Kidney epithelial cell (primary cell): ENCODE measurements at regions not wholly inside any gene's neighbourhood (a gene's known extent, or its start where the extent isn't known, plus 50 kb on each side); places are given as distances from the start of the nearest gene placed in this dataset.

Experiments
- DNase-seq: peaks from one replicate; pipeline ENCODE4 v3.0.0-alpha.2; 2010; ENCODE audit warnings: low read depth
- H3K27me3 ChIP-seq: 2 replicates; pipeline ENCODE4 v1.6.0; 2011; ENCODE audit warnings: low read length; ENCODE audit not compliant: control insufficient read depth, insufficient read depth
- H3K36me3 ChIP-seq: 2 replicates; pipeline ENCODE4 v1.5.1; 2011; ENCODE audit warnings: low read length; ENCODE audit not compliant: control insufficient read depth, insufficient read depth
- H3K4me3 ChIP-seq: 2 replicates; pipeline ENCODE4 v1.5.1; 2011; ENCODE audit warnings: low read depth, mild to moderate bottlenecking, control low read depth, low read length
- TF ChIP-seq, protein P1 (sequence below): IDR thresholded peaks from 2 replicates; pipeline ENCODE4 v1.5.1; 2011; ENCODE audit warnings: mild to moderate bottlenecking, moderate library complexity, low read length, control low read depth, inconsistent platforms; ENCODE audit not compliant: insufficient read depth, poor library complexity, severe bottlenecking

DNA sequence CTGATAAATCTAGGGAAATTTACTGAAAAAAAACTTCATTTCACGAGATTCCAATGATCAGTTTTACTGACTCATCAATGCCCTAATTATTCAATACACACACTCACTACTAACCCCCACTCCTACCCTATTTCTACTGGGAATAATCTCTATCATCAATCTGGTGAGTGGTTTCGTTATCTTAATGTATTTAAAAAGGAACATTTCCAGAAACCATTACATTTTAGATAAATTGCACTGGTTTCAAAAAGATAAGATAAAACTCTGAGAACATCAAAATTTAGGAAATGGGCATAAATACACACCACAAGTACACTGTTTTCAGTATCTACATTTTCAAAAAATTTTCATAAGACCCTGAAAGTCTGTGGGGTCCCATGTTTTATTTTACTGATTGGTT lies 471.4 kb upstream of the PKDCC start:
- H3K27me3 ChIP-seq: no peaks in the 10 kb centered on the region
- TF ChIP-seq, protein P1, sequence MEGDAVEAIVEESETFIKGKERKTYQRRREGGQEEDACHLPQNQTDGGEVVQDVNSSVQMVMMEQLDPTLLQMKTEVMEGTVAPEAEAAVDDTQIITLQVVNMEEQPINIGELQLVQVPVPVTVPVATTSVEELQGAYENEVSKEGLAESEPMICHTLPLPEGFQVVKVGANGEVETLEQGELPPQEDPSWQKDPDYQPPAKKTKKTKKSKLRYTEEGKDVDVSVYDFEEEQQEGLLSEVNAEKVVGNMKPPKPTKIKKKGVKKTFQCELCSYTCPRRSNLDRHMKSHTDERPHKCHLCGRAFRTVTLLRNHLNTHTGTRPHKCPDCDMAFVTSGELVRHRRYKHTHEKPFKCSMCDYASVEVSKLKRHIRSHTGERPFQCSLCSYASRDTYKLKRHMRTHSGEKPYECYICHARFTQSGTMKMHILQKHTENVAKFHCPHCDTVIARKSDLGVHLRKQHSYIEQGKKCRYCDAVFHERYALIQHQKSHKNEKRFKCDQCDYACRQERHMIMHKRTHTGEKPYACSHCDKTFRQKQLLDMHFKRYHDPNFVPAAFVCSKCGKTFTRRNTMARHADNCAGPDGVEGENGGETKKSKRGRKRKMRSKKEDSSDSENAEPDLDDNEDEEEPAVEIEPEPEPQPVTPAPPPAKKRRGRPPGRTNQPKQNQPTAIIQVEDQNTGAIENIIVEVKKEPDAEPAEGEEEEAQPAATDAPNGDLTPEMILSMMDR: no peak
- no peaks in the 10 kb centered on the region for H3K36me3 ChIP-seq
- no peak for DNase-seq
- H3K4me3 ChIP-seq: no peak overlapping the region

DNA sequence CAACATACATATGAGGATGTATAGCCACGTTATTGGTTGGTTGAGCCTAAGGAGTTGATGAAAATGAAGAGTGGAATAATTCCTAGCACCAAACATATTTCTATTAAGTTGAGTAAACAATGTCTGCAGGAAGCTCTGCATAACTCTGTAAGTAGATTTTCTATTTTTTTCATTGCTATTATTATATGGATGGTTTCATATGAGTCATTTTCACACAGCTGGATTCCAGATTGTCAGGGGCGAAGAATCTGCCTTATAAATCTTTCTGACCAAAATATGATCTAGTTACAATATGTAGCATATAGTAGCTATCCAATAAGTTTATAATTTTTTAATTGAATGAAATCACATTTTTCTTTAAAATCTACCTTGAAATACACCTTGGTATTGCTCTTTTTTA lies 468.0 kb upstream of the PKDCC start:
- Histone ChIP-seq H3K27me3 (no peaks in the 10 kb centered on the region), H3K36me3 (no peaks in the 10 kb centered on the region), H3K4me3 (no peak overlapping the region)
- no peak for DNase-seq
- TF ChIP-seq, protein P1: no peak

DNA sequence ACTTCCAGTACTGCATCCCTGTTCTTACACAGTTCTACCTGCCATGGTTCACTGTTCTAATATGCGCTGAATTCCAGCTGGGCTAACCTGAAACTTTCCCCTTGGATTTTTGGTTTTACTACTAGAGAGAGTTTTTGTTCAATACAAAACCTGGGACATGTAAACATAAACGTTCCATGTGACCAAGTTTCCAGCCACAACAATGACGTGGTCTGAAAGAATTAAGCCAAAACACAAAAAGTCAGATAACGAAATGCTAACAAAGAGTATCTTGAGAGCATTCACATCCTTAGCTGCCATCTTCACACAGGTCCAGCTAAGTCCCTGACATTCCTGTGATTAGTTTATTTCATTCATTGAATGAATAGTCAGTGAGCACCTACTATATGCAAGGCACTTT lies 467.0 kb upstream of the PKDCC start:
- H3K27me3 ChIP-seq: no peaks in the 10 kb centered on the region
- no peak for DNase-seq
- H3K36me3 ChIP-seq: no peaks in the 10 kb centered on the region
- no peak overlapping the region for H3K4me3 ChIP-seq
- TF ChIP-seq, protein P1: no peak

DNA sequence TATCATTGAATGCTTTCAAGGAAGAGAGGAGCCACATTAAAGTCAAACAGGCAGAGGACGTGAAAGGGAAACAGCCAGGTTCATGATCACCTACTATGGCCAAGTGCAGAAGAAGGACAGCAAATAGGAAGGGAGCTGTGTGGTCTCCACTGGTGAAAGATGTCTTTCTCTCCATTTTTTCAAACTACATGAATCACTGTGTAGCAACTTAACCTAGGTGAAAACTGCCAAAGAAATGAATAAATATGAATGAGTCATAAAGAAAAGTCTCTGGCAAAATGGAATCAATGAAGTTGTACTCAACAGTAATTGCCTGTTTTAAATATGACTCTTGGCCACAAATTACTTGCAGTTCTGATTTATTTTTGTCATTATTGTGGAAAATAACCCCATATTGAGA lies 452.6 kb upstream of the PKDCC start:
- H3K4me3 ChIP-seq: no peak overlapping the region
- no peaks in the 10 kb centered on the region for H3K27me3 ChIP-seq
- no peak for DNase-seq
- no peaks in the 10 kb centered on the region for H3K36me3 ChIP-seq
- TF ChIP-seq, protein P1: no peak

DNA sequence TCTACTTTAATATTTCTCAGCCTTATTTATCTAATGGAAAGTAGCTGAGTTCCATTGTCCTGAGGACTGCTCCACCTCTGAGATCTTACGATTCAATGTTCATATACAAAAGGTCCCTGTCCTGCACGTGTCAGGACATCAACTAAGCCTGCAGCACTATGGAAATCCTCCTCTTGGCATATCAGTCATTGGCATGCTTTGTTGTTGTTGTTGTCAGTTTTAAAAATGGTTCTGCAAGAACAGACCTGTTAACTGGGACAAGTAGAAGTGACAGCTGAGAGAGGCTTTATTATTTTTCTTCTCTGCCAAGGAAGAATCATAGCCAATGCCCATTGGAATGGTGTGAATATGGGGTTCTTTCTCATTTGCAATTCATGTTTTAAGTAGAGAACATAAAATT lies 450.1 kb upstream of the PKDCC start:
- H3K4me3 ChIP-seq: no peak overlapping the region
- H3K27me3 ChIP-seq: no peaks in the 10 kb centered on the region
- DNase-seq: no peak
- TF ChIP-seq, protein P1: no peak
- H3K36me3 ChIP-seq: no peaks in the 10 kb centered on the region

DNA sequence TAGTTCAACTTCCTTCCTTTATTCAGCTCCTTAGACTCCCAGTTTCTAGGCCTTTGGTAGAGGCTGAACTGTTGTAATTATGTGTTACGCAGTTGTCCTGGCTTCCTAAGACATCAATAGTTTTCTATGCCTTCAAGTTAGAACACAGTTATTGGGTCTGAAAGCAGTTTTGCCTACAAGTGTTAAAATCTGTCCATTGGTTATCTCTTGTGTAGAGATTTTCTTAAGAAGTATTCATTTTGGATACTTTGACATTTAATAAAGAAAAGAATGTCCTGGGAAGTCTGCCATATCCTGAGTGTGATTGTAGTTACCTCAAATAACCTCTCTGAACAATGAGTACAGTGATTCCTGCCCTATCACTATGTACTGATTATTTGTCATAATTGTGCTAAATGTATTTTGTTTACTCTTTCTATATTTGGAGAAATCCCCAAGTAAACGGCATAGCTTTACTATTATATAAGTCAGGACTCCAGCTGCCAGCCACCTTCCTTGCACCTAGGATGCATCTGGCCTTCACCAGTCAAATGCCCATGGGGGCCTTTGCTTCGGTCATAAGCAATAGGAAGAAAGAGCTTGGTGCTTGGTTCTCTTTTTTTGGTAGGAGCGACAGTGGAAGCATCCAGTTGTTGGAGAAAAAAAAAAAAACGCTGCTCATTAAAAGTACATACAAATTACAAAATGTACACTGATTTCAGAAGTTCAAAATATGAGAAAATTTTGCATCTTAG lies 449.5 kb upstream of the PKDCC start:
- no peak for DNase-seq
- TF ChIP-seq, protein P1: no peak

More for the DNA sequence above, 449.5 kb upstream of the PKDCC start:
- Histone ChIP-seq H3K36me3 (no peaks in the 10 kb centered on the region), H3K27me3 (no peaks in the 10 kb centered on the region), H3K4me3 (no peak overlapping the region)
